ENCODE measurements at regions not wholly inside any gene's neighbourhood (a gene's known extent, or its start where the extent isn't known, plus 50 kb on each side); places are given as distances from the start of the nearest gene placed in this dataset.
A peak's percentile ranks its signal among the peaks of the same experiment; 100 is the strongest.

DNA sequence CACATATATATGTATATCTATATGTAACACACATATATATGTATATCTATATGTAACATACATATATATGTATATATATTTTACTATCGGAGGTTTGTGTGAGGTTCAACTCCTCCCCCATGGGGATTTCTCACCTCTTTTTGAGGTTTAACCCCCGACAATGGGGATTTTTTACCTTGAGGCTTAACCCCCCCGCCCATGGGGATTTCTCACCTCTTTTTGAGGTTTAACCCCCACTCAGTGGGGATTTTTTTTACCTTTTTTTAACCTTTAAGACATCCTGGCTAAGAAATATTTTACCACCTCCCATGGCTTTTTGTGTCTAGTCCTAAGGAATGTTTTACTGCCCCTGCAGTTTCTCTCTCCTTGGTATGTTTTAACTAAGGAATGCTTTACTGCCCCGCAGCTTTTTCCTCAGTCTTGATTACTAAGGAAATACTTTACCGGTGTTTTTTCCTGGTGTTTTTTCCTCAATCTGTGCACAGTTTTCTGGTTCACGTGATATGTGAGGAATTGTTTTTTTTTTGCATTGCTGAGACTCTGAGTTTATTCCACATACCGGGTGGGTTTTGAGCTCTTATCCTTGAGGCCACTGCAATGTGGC lies 185.2 kb downstream of the KLF13 start:
- Mint-ChIP-seq H3K36me3 (ENCODE audit: low read depth) (no peaks in the 10 kb centered on the region), H3K4me3 (peak overlapping the region; percentile 48), H3K27me3 (peaks cover 11% of the 10 kb centered on the region), H3K27ac (peak overlapping the region; percentile 59), H3K9me3 (peaks cover 2% of the 10 kb centered on the region), H3K4me1 (peaks cover 14% of the 10 kb centered on the region)
- TF ChIP-seq, protein P1, sequence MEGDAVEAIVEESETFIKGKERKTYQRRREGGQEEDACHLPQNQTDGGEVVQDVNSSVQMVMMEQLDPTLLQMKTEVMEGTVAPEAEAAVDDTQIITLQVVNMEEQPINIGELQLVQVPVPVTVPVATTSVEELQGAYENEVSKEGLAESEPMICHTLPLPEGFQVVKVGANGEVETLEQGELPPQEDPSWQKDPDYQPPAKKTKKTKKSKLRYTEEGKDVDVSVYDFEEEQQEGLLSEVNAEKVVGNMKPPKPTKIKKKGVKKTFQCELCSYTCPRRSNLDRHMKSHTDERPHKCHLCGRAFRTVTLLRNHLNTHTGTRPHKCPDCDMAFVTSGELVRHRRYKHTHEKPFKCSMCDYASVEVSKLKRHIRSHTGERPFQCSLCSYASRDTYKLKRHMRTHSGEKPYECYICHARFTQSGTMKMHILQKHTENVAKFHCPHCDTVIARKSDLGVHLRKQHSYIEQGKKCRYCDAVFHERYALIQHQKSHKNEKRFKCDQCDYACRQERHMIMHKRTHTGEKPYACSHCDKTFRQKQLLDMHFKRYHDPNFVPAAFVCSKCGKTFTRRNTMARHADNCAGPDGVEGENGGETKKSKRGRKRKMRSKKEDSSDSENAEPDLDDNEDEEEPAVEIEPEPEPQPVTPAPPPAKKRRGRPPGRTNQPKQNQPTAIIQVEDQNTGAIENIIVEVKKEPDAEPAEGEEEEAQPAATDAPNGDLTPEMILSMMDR (IDR thresholded peaks at IDR 0.05) = no peak
- peak; percentile 49 for ATAC-seq (ENCODE audit: low read depth)
- ChIA-PET POLR2A (no interaction called here), CTCF (no interaction called here)
- DNase-seq = no peak
- intact Hi-C loops (cut with micrococcal nuclease) = no loop called here

DNA sequence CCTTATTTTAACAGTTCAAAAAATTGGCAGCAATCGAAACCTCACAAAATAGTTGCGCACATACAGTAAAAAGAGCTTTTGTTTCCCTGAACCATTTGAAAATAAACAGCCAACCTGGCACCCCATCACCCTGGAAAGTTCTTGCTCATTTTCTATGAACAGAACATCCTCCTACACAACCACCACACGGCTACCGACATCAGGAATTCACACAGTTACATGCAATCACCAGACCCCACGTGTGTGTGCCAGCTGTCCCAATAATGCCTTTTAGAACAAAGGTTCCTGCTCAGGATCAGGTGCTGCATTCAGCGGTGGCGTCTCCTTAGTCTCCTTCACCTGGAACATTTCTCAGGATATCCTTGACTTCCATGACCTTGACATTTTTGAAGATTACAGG lies 186.5 kb downstream of the KLF13 start:
- H3K27ac Mint-ChIP-seq = no peak overlapping the region
- H3K36me3 Mint-ChIP-seq (ENCODE audit: low read depth) = no peaks in the 10 kb centered on the region
- DNase-seq = no peak
- ChIA-PET POLR2A (no interaction called here), CTCF (no interaction called here)
- TF ChIP-seq, protein P1 (IDR thresholded peaks at IDR 0.05) = no peak
- no peak overlapping the region for H3K4me3 Mint-ChIP-seq
- intact Hi-C loops (cut with micrococcal nuclease) = no loop called here
- H3K27me3 Mint-ChIP-seq = peaks cover 11% of the 10 kb centered on the region
- ATAC-seq (ENCODE audit: low read depth) = no peak
- H3K9me3 Mint-ChIP-seq = peaks cover under 1% of the 10 kb centered on the region
- H3K4me1 Mint-ChIP-seq = peaks cover 14% of the 10 kb centered on the region

DNA sequence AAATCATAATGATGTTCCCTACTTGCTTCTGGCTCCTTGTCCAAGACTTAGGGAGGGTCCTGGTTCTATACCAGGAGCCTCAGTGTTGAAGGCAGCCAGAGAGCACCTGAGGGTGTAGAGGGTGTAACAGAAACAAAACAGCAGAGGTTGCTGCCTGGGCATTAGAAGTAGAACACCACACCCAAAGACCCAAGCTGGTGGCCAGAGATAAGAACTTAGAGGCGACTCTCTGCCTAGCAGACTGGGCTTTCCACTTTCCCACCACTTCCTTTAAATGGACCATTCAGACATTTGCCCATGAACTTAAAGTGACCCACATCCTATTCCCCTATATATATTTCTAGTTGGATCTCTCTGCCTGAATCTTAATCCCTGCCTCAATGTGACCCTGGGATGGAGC lies 189.8 kb downstream of the KLF13 start:
- no peaks in the 10 kb centered on the region for H3K9me3 Mint-ChIP-seq
- TF ChIP-seq, protein P1 (IDR thresholded peaks at IDR 0.05) = no peak
- no peaks in the 10 kb centered on the region for H3K36me3 Mint-ChIP-seq (ENCODE audit: low read depth)
- intact Hi-C loops (cut with micrococcal nuclease) = no loop called here
- no peak overlapping the region for H3K27ac Mint-ChIP-seq
- H3K27me3 Mint-ChIP-seq = peaks cover 19% of the 10 kb centered on the region
- CTCF ChIA-PET = no interaction called here
- no peak for DNase-seq
- POLR2A ChIA-PET = no interaction called here
- H3K4me3 Mint-ChIP-seq = no peak overlapping the region
- ATAC-seq (ENCODE audit: low read depth) = no peak
- peaks cover 14% of the 10 kb centered on the region for H3K4me1 Mint-ChIP-seq

GRCh38 chr15:31516874-31517273 lies 190.2 kb downstream of the KLF13 start:
- H3K9me3 Mint-ChIP-seq = no peaks in the 10 kb centered on the region
- intact Hi-C loops (cut with micrococcal nuclease) = no loop called here
- H3K4me3 Mint-ChIP-seq = no peak overlapping the region
- H3K27me3 Mint-ChIP-seq = peaks cover 19% of the 10 kb centered on the region
- TF ChIP-seq, protein P1 (IDR thresholded peaks at IDR 0.05) = no peak
- ChIA-PET CTCF (no interaction called here), POLR2A (no interaction called here)
- H3K36me3 Mint-ChIP-seq (ENCODE audit: low read depth) = no peaks in the 10 kb centered on the region
- ATAC-seq (ENCODE audit: low read depth) (no peak), DNase-seq (no peak)
- peaks cover 12% of the 10 kb centered on the region for H3K4me1 Mint-ChIP-seq
- H3K27ac Mint-ChIP-seq = no peak overlapping the region

DNA sequence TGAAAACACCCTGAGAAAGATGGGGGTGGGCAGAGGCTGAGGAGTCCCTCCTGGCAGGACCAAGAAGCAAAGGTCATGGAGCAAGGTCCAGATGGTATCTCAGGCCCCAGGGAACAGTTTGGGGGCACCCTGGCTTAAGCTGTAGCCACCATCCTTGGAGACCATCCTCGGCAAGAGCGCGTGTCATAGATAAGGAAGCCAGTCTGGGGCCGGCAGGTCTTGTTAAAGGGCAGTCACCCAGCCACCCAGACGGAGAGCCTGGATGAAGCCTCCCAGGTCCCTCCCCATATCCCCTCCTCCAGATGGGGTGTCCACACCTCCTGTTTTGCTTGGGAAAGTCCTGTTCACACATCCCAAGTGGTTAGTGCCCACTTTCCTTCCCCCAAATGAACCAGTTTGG lies 191.1 kb downstream of the KLF13 start:
- H3K9me3 Mint-ChIP-seq = no peaks in the 10 kb centered on the region
- H3K36me3 Mint-ChIP-seq (ENCODE audit: low read depth) = no peaks in the 10 kb centered on the region
- TF ChIP-seq, protein P1 (IDR thresholded peaks at IDR 0.05) = no peak
- no peak overlapping the region for H3K4me3 Mint-ChIP-seq
- ChIA-PET POLR2A (no interaction called here), CTCF (no interaction called here)
- H3K4me1 Mint-ChIP-seq = peaks cover 5% of the 10 kb centered on the region
- ATAC-seq (ENCODE audit: low read depth) (no peak), DNase-seq (no peak)
- no peak overlapping the region for H3K27ac Mint-ChIP-seq
- H3K27me3 Mint-ChIP-seq = peaks cover 19% of the 10 kb centered on the region
- intact Hi-C loops (cut with micrococcal nuclease) = no loop called here

All from activated B cell treated with CpG ODN at 0.5 μM for 24 hours (primary cell).